ENCODE measurements at regions not wholly inside any gene's neighbourhood (a gene's known extent, or its start where the extent isn't known, plus 50 kb on each side); places are given as distances from the start of the nearest gene placed in this dataset.
"Not testable (repeated sequence)": the region's sequence is repeated elsewhere in the genome, so short reads cannot be mapped to it uniquely, and the experiment has no call there.

- no TSS peak for BruUV-seq (replicated peaks)
- POLR2A ChIA-PET: no interaction called here
- no peak for DNase-seq (ENCODE audit: unreplicated experiment)
- H3K36me3 Mint-ChIP-seq (ENCODE audit: insufficient read depth, unreplicated experiment): no peaks in the 10 kb centered on the region
- no peaks in the 10 kb centered on the region for H3K27me3 Mint-ChIP-seq (ENCODE audit: insufficient read depth, unreplicated experiment)
- intact Hi-C loops (cut with micrococcal nuclease): no loop called here
- H3K4me1 Mint-ChIP-seq (ENCODE audit: insufficient read depth, unreplicated experiment): no peaks in the 10 kb centered on the region
- H3K9me3 Mint-ChIP-seq (ENCODE audit: unreplicated experiment): peaks cover 25% of the 10 kb centered on the region
- CTCF ChIA-PET: no interaction called here
- TF ChIP-seq, protein P1, sequence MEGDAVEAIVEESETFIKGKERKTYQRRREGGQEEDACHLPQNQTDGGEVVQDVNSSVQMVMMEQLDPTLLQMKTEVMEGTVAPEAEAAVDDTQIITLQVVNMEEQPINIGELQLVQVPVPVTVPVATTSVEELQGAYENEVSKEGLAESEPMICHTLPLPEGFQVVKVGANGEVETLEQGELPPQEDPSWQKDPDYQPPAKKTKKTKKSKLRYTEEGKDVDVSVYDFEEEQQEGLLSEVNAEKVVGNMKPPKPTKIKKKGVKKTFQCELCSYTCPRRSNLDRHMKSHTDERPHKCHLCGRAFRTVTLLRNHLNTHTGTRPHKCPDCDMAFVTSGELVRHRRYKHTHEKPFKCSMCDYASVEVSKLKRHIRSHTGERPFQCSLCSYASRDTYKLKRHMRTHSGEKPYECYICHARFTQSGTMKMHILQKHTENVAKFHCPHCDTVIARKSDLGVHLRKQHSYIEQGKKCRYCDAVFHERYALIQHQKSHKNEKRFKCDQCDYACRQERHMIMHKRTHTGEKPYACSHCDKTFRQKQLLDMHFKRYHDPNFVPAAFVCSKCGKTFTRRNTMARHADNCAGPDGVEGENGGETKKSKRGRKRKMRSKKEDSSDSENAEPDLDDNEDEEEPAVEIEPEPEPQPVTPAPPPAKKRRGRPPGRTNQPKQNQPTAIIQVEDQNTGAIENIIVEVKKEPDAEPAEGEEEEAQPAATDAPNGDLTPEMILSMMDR (IDR thresholded peaks at IDR 0.05; ENCODE audit: unreplicated experiment): no peak
- no peak overlapping the region for H3K4me3 Mint-ChIP-seq (ENCODE audit: unreplicated experiment)
- no peak overlapping the region for H3K27ac Mint-ChIP-seq (ENCODE audit: low read depth, unreplicated experiment)
These were observed 106.6 kb downstream of the CRLF2 start for GRCh38 chrX:1105671-1106419.

DNA sequence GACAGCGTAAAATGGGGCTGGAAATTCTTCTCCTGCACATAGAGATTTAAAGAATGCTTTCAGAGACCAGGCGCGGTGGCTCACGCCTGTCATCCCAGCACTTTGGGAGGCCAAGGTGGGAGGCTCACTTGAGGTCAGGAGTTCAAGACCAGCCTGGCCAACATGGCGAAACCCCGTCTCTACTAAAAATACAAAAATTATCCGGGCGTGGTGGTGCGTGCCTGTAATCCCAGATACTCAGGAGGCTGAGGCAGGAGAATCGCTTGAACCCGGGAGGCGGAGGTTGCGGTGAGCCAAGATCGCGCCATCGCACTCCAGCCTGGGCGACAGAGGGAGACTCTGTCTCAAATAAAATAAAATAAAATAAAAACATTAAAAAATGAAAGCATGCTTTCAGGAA, 107.4 kb downstream of the CRLF2 start:
- DNase-seq (ENCODE audit: unreplicated experiment); H3K4me3 Mint-ChIP-seq (ENCODE audit: unreplicated experiment); H3K36me3 Mint-ChIP-seq (ENCODE audit: insufficient read depth, unreplicated experiment); intact Hi-C loops (cut with micrococcal nuclease); POLR2A ChIA-PET; CTCF ChIA-PET; H3K4me1 Mint-ChIP-seq (ENCODE audit: insufficient read depth, unreplicated experiment); H3K27ac Mint-ChIP-seq (ENCODE audit: low read depth, unreplicated experiment); H3K27me3 Mint-ChIP-seq (ENCODE audit: insufficient read depth, unreplicated experiment); BruUV-seq (replicated peaks): not testable (repeated sequence)
- H3K9me3 Mint-ChIP-seq (ENCODE audit: unreplicated experiment): peaks cover 24% of the 10 kb centered on the region

GRCh38 chrX:1103360-1103759, 109.1 kb downstream of the CRLF2 start:
- DNase-seq (ENCODE audit: unreplicated experiment): no peak
- no peak overlapping the region for H3K27ac Mint-ChIP-seq (ENCODE audit: low read depth, unreplicated experiment)
- TF ChIP-seq, protein P1 (IDR thresholded peaks at IDR 0.05; ENCODE audit: unreplicated experiment): no peak
- no peaks in the 10 kb centered on the region for H3K4me1 Mint-ChIP-seq (ENCODE audit: insufficient read depth, unreplicated experiment)
- CTCF ChIA-PET: no interaction called here
- H3K36me3 Mint-ChIP-seq (ENCODE audit: insufficient read depth, unreplicated experiment): no peaks in the 10 kb centered on the region
- intact Hi-C loops (cut with micrococcal nuclease): no loop called here
- H3K9me3 Mint-ChIP-seq (ENCODE audit: unreplicated experiment): peaks cover 29% of the 10 kb centered on the region
- POLR2A ChIA-PET: no interaction called here
- H3K4me3 Mint-ChIP-seq (ENCODE audit: unreplicated experiment): no peak overlapping the region
- no peaks in the 10 kb centered on the region for H3K27me3 Mint-ChIP-seq (ENCODE audit: insufficient read depth, unreplicated experiment)
- BruUV-seq (replicated peaks): no TSS peak

DNA sequence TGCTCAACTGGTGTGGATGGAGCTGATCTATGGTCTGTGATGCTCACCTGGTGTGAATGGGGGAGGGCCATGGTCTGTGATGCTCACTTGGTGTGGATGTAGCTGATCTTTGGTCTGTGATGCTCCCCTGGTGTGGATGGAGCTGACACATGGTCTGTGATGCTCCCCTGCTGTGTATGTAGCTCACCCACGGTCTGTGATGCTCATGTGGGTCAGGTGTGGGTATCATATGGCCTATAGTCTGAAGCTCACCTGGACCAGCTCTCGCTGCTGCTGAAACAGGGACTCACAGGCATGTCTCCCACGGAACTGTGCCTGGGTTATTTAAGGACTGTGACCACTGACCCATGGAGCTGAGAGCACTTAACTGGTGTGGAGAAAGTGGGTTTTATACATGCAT, 109.7 kb downstream of the CRLF2 start:
- Mint-ChIP-seq H3K9me3 (ENCODE audit: unreplicated experiment) (peaks cover 29% of the 10 kb centered on the region), H3K27ac (ENCODE audit: low read depth, unreplicated experiment) (no peak overlapping the region), H3K27me3 (ENCODE audit: insufficient read depth, unreplicated experiment) (no peaks in the 10 kb centered on the region), H3K4me1 (ENCODE audit: insufficient read depth, unreplicated experiment) (no peaks in the 10 kb centered on the region), H3K4me3 (ENCODE audit: unreplicated experiment) (no peak overlapping the region), H3K36me3 (ENCODE audit: insufficient read depth, unreplicated experiment) (no peaks in the 10 kb centered on the region)
- ChIA-PET CTCF (no interaction called here), POLR2A (no interaction called here)
- intact Hi-C loops (cut with micrococcal nuclease): no loop called here
- TF ChIP-seq, protein P1 (IDR thresholded peaks at IDR 0.05; ENCODE audit: unreplicated experiment): no peak
- no TSS peak for BruUV-seq (replicated peaks)
- no peak for DNase-seq (ENCODE audit: unreplicated experiment)

DNA sequence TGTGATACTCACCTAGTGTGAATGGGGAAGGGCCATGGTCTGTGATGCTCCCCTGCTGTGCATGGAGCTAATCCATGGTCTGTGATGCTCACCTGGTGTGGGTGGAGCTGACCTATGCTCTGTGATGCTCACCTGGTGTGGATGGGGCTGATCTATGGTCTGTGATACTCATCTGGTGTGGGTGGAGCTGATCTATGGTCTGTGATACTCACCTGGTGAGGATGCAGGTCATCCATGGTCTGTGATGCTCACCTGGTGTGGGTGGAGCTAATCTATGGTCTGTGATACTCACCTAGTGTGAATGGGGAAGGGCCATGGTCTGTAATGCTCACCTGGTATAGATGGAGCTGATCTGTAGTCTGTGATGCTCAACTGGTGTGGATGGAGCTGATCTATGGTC, 110.2 kb downstream of the CRLF2 start:
- POLR2A ChIA-PET; H3K27ac Mint-ChIP-seq (ENCODE audit: low read depth, unreplicated experiment); H3K4me3 Mint-ChIP-seq (ENCODE audit: unreplicated experiment); BruUV-seq (replicated peaks); H3K27me3 Mint-ChIP-seq (ENCODE audit: insufficient read depth, unreplicated experiment); H3K4me1 Mint-ChIP-seq (ENCODE audit: insufficient read depth, unreplicated experiment); DNase-seq (ENCODE audit: unreplicated experiment); H3K36me3 Mint-ChIP-seq (ENCODE audit: insufficient read depth, unreplicated experiment); CTCF ChIA-PET; intact Hi-C loops (cut with micrococcal nuclease): not testable (repeated sequence)
- peaks cover 29% of the 10 kb centered on the region for H3K9me3 Mint-ChIP-seq (ENCODE audit: unreplicated experiment)
